WTC11 (cell line): ENCODE measurements at regions not wholly inside any gene's neighbourhood (a gene's known extent, or its start where the extent isn't known, plus 50 kb on each side); places are given as distances from the start of the nearest gene placed in this dataset.

Experiments
- ATF1 ChIP-seq: sonication (generic); formaldehyde crosslinking; IDR thresholded peaks from 2 replicates; pipeline ENCODE4 v1.8.1; 2023; ENCODE audit warnings: mild to moderate bottlenecking, moderate library complexity, missing genetic modification reagents
- ELF4 ChIP-seq: sonication (generic); formaldehyde crosslinking; IDR thresholded peaks from 2 replicates; pipeline ENCODE4 v1.8.1; 2022; ENCODE audit warnings: low read depth, mild to moderate bottlenecking, moderate library complexity, missing genetic modification reagents
- TF ChIP-seq, protein P1 (sequence below): fragments of 200-600 bp; IDR thresholded peaks from 2 replicates; pipeline ENCODE4 v1.8.0; 2022; ENCODE audit warnings: antibody characterized with exemption

DNA sequence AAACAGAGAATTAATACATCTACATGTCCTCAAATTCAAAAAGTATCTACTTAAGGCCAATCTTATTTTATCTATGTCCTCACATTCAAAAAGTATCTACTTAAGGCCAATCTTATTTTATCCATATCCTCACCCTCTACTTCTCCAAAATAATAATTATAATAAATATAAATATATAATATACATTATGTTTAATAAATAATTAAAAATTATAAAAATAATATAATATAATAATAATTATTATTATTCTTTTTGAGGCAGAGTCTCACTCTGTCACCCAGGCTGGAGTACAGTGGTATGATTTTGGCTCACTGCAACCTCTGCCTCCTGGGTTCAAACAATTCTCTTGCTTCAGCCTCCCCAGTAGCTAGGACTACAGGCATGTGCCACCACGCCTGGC lies 784.9 kb downstream of the DNAJB9 start:
- TF ChIP-seq, protein P1, sequence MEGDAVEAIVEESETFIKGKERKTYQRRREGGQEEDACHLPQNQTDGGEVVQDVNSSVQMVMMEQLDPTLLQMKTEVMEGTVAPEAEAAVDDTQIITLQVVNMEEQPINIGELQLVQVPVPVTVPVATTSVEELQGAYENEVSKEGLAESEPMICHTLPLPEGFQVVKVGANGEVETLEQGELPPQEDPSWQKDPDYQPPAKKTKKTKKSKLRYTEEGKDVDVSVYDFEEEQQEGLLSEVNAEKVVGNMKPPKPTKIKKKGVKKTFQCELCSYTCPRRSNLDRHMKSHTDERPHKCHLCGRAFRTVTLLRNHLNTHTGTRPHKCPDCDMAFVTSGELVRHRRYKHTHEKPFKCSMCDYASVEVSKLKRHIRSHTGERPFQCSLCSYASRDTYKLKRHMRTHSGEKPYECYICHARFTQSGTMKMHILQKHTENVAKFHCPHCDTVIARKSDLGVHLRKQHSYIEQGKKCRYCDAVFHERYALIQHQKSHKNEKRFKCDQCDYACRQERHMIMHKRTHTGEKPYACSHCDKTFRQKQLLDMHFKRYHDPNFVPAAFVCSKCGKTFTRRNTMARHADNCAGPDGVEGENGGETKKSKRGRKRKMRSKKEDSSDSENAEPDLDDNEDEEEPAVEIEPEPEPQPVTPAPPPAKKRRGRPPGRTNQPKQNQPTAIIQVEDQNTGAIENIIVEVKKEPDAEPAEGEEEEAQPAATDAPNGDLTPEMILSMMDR, result no peak
- TF ChIP-seq ATF1 (CRISPR knock-in tag), result no peak
- no peak for TF ChIP-seq ELF4 (CRISPR knock-in tag)
